ENCODE measurements at regions not wholly inside any gene's neighbourhood (a gene's known extent, or its start where the extent isn't known, plus 50 kb on each side); places are given as distances from the start of the nearest gene placed in this dataset.

GRCh38 chr6:15966000-15966520 lies 162.8 kb upstream of the MYLIP start:
- POLR2A ChIA-PET, result interaction anchor here (1.0 to 1.4 kb wide), 3 partner anchors 13 to 112 kb away, joined by 3 to 6 read pairs (median 4); no protein-coding TSS in a partner anchor
- Histone ChIP-seq H3K9me3 (replicated peaks; ENCODE audit: control insufficient read depth, insufficient read depth, low read length) (no peaks in the 10 kb centered on the region; the same call in 2 of the 3 replicates), H3K4me1 (ENCODE audit: control insufficient read depth, insufficient read depth, low read length) (peaks cover 21% of the 10 kb centered on the region; the same call in 1 of the 2 replicates), H3K27ac (ENCODE audit: control insufficient read depth, insufficient read depth) (no peak overlapping the region), H3K27me3 (replicated peaks in 1 of 2; ENCODE audit: control insufficient read depth in 2 of 2, insufficient read depth in 2 of 2, low read length in 1 of 2) (no peaks in the 10 kb centered on the region), H4K20me1 (ENCODE audit: control insufficient read depth, insufficient read depth) (no peaks in the 10 kb centered on the region), H3K4me2 (ENCODE audit: control insufficient read depth, insufficient read depth) (no peak overlapping the region), H3K36me3 (ENCODE audit: control insufficient read depth in 2 of 2, insufficient read depth in 2 of 2, low read length in 1 of 2) (no peaks in the 10 kb centered on the region), H3K4me3 (no peak overlapping the region), H3K79me2 (ENCODE audit: control insufficient read depth, insufficient read depth, low read length) (no peaks in the 10 kb centered on the region), H2AFZ (ENCODE audit: control insufficient read depth, low read depth, low read length) (no peak overlapping the region), H3K9ac (ENCODE audit: control insufficient read depth, insufficient read depth, low read length) (no peak overlapping the region)
- in situ Hi-C loops (cut with MboI) (no loop called here), intact Hi-C loops (cut with micrococcal nuclease; ENCODE audit: unreplicated experiment) (loop anchor here (10.0 kb wide), 1 partner anchor 191 kb away; no protein-coding TSS in a partner anchor)
- RAD21 ChIA-PET (ENCODE audit: unreplicated experiment), result interaction anchor here (1.0 kb wide), 1 partner anchor 64 kb away, joined by 3 read pairs; no protein-coding TSS in a partner anchor
- SMC1A ChIA-PET (ENCODE audit: uncharacterized antibody, unreplicated experiment), result interaction anchor here (0.8 to 3.4 kb wide), 5 partner anchors 10 to 67 kb away, joined by 3 to 15 read pairs (median 6); no protein-coding TSS in a partner anchor
- DNase-seq (ENCODE audit: low read depth, low spot score) (no peak), FAIRE-seq (no peak), ATAC-seq (no peak)
- WGBS (ENCODE audit: insufficient coverage, insufficient replicate concordance, low lambda C conversion rate, missing lambda C conversion rate), result 93% methylated on average over 5 of the region's 5 CpGs
- CTCF ChIA-PET, result interaction anchor here (1.7 kb wide), 1 partner anchor 9 kb away, joined by 4 read pairs; no protein-coding TSS in a partner anchor
- TF ChIP-seq NR2C2 (IDR thresholded peaks at IDR 0.05; ENCODE audit: borderline replicate concordance, control insufficient read depth, insufficient read length, low read depth) (no peak), ZNF24 (IDR thresholded peaks at IDR 0.05) (no peak), HCFC1 (IDR thresholded peaks at IDR 0.05; ENCODE audit: low read length) (no peak), SIN3A (IDR thresholded peaks at IDR 0.05; ENCODE audit: low read depth, low read length) (no peak), WRNIP1 (IDR thresholded peaks at IDR 0.05; ENCODE audit: borderline replicate concordance, low read depth, low read length) (no peak), ZBTB4 (CRISPR knock-in tag; IDR thresholded peaks at IDR 0.05) (no peak), MEF2A (IDR thresholded peaks at IDR 0.05; ENCODE audit: insufficient read depth, low read depth, low read length) (no peak), PKNOX1 (IDR thresholded peaks at IDR 0.05) (no peak), ZNF622 (IDR thresholded peaks at IDR 0.05) (no peak), GATAD2B (conservative IDR thresholded peaks at IDR 0.05; ENCODE audit: low read depth) (no peak), HDAC2 (IDR thresholded peaks at IDR 0.05) (no peak), IRF4 (IDR thresholded peaks at IDR 0.05; ENCODE audit: low read depth, low read length) (no peak), ZSCAN29 (IDR thresholded peaks at IDR 0.05) (no peak), NRF1 (conservative IDR thresholded peaks at IDR 0.05; ENCODE audit: low read depth, low read length) (no peak), SREBF2 (IDR thresholded peaks at IDR 0.05; ENCODE audit: low read length) (no peak)
- BruUV-seq (replicated peaks), result no TSS peak

All from GM12878 (cell line).